ENCODE measurements at regions not wholly inside any gene's neighbourhood (a gene's known extent, or its start where the extent isn't known, plus 50 kb on each side); places are given as distances from the start of the nearest gene placed in this dataset.

- Histone ChIP-seq H3K36me3 (no peaks in the 10 kb centered on the region), H3K4me3 (no peak overlapping the region), H3K9me3 (no peaks in the 10 kb centered on the region), H3K27me3 (no peaks in the 10 kb centered on the region), H3K27ac (no peak overlapping the region), H3K4me1 (no peaks in the 10 kb centered on the region)
- intact Hi-C loops (cut with DNase I), result no loop called here
- TF ChIP-seq CTCF (IDR thresholded peaks at IDR 0.05), result no peak
- DNase-seq (no peak), ATAC-seq (no peak)
Measured at GRCh38 chrX:16222151-16222550, 54.9 kb downstream of the MAGEB17 start.

GRCh38 chrX:16223385-16223784 lies 56.1 kb downstream of the MAGEB17 start:
- intact Hi-C loops (cut with DNase I), result no loop called here
- no peak overlapping the region for H3K4me3 ChIP-seq
- ATAC-seq, result no peak
- no peak for TF ChIP-seq CTCF (IDR thresholded peaks at IDR 0.05)
- no peaks in the 10 kb centered on the region for H3K4me1 ChIP-seq
- H3K9me3 ChIP-seq, result no peaks in the 10 kb centered on the region
- no peaks in the 10 kb centered on the region for H3K27me3 ChIP-seq
- H3K27ac ChIP-seq, result no peak overlapping the region
- no peak for DNase-seq
- H3K36me3 ChIP-seq, result no peaks in the 10 kb centered on the region

- Histone ChIP-seq H3K4me1 (no peaks in the 10 kb centered on the region), H3K9me3 (no peaks in the 10 kb centered on the region), H3K27me3 (no peaks in the 10 kb centered on the region), H3K27ac (no peak overlapping the region), H3K36me3 (no peaks in the 10 kb centered on the region), H3K4me3 (no peak overlapping the region)
- ATAC-seq (no peak), DNase-seq (no peak)
- intact Hi-C loops (cut with DNase I), result no loop called here
- TF ChIP-seq CTCF (IDR thresholded peaks at IDR 0.05), result no peak
Measured at GRCh38 chrX:16239211-16239610, 71.9 kb downstream of the MAGEB17 start.

GRCh38 chrX:16240231-16240905 lies 73.1 kb downstream of the MAGEB17 start:
- H3K27ac ChIP-seq, result no peak overlapping the region
- no peaks in the 10 kb centered on the region for H3K9me3 ChIP-seq
- intact Hi-C loops (cut with DNase I), result no loop called here
- no peaks in the 10 kb centered on the region for H3K27me3 ChIP-seq
- TF ChIP-seq CTCF (IDR thresholded peaks at IDR 0.05), result no peak
- no peak for DNase-seq
- H3K4me1 ChIP-seq, result no peaks in the 10 kb centered on the region
- no peaks in the 10 kb centered on the region for H3K36me3 ChIP-seq
- no peak for ATAC-seq
- no peak overlapping the region for H3K4me3 ChIP-seq

- H3K27ac ChIP-seq, result no peak overlapping the region
- no peak for ATAC-seq
- intact Hi-C loops (cut with DNase I), result no loop called here
- no peaks in the 10 kb centered on the region for H3K9me3 ChIP-seq
- no peak overlapping the region for H3K4me3 ChIP-seq
- H3K36me3 ChIP-seq, result no peaks in the 10 kb centered on the region
- H3K4me1 ChIP-seq, result no peaks in the 10 kb centered on the region
- H3K27me3 ChIP-seq, result no peaks in the 10 kb centered on the region
- no peak for TF ChIP-seq CTCF (IDR thresholded peaks at IDR 0.05)
- DNase-seq, result no peak
Measured at GRCh38 chrX:16240968-16241367, 73.7 kb downstream of the MAGEB17 start.

GRCh38 chrX:16250296-16250695 lies 83.0 kb downstream of the MAGEB17 start:
- H3K4me1 ChIP-seq, result no peaks in the 10 kb centered on the region
- intact Hi-C loops (cut with DNase I), result no loop called here
- no peaks in the 10 kb centered on the region for H3K36me3 ChIP-seq
- no peaks in the 10 kb centered on the region for H3K9me3 ChIP-seq
- H3K4me3 ChIP-seq, result no peak overlapping the region
- no peaks in the 10 kb centered on the region for H3K27me3 ChIP-seq
- no peak for TF ChIP-seq CTCF (IDR thresholded peaks at IDR 0.05)
- ATAC-seq (no peak), DNase-seq (no peak)
- no peak overlapping the region for H3K27ac ChIP-seq

Data from upper lobe of right lung (tissue), 1 donor.